H1 (cell line): ENCODE measurements at regions not wholly inside any gene's neighbourhood (a gene's known extent, or its start where the extent isn't known, plus 50 kb on each side); places are given as distances from the start of the nearest gene placed in this dataset.

ENCODE experiments used
- CHD1 ChIP-seq: IDR thresholded peaks from 2 replicates; pipeline ENCODE4 v1.6.1; 2012; ENCODE audit warnings: low read depth, low read length, improper control_type of control experiment
- FOSL1 ChIP-seq: IDR thresholded peaks from 2 replicates; pipeline ENCODE4 v1.6.1; 2011; ENCODE audit warnings: mild to moderate bottlenecking, low read depth, low read length, moderate library complexity; ENCODE audit not compliant: insufficient read depth
- GTF2F1 ChIP-seq: IDR thresholded peaks from 2 replicates; pipeline ENCODE4 v1.6.1; 2012; ENCODE audit warnings: low read depth, low read length, improper control_type of control experiment, borderline replicate concordance
- POLR2A ChIP-seq, 2 experiments: IDR thresholded peaks; 1 replicate in 1 of 2; 2 replicates in 1 of 2; pipeline ENCODE4 v1.6.1; 2011; ENCODE audit warnings: low read depth in 2 of 2, low read length in 2 of 2, mild to moderate bottlenecking in 2 of 2; ENCODE audit errors: control extremely low read depth in 1 of 2
- POLR2AphosphoS5 ChIP-seq: IDR thresholded peaks from 2 replicates; pipeline ENCODE4 v1.6.1; 2011; ENCODE audit warnings: low read depth, low read length
- RBBP5 ChIP-seq: IDR thresholded peaks from 2 replicates; pipeline ENCODE4 v1.7.1; 2012; ENCODE audit warnings: low read depth, mild to moderate bottlenecking, inconsistent platforms, low read length, moderate library complexity, borderline replicate concordance
- TF ChIP-seq, protein P1 (sequence below): fragments of 300-600 bp; sonication (generic); IDR thresholded peaks from 2 replicates; pipeline ENCODE4 v1.7.1; 2012; ENCODE audit warnings: low read length, moderate library complexity, mild to moderate bottlenecking, inconsistent platforms; ENCODE audit not compliant: insufficient replicate concordance

GRCh38 chr18:78605255-78605654 is 374.4 kb upstream of the SALL3 start (continued):
- TF ChIP-seq, protein P1, sequence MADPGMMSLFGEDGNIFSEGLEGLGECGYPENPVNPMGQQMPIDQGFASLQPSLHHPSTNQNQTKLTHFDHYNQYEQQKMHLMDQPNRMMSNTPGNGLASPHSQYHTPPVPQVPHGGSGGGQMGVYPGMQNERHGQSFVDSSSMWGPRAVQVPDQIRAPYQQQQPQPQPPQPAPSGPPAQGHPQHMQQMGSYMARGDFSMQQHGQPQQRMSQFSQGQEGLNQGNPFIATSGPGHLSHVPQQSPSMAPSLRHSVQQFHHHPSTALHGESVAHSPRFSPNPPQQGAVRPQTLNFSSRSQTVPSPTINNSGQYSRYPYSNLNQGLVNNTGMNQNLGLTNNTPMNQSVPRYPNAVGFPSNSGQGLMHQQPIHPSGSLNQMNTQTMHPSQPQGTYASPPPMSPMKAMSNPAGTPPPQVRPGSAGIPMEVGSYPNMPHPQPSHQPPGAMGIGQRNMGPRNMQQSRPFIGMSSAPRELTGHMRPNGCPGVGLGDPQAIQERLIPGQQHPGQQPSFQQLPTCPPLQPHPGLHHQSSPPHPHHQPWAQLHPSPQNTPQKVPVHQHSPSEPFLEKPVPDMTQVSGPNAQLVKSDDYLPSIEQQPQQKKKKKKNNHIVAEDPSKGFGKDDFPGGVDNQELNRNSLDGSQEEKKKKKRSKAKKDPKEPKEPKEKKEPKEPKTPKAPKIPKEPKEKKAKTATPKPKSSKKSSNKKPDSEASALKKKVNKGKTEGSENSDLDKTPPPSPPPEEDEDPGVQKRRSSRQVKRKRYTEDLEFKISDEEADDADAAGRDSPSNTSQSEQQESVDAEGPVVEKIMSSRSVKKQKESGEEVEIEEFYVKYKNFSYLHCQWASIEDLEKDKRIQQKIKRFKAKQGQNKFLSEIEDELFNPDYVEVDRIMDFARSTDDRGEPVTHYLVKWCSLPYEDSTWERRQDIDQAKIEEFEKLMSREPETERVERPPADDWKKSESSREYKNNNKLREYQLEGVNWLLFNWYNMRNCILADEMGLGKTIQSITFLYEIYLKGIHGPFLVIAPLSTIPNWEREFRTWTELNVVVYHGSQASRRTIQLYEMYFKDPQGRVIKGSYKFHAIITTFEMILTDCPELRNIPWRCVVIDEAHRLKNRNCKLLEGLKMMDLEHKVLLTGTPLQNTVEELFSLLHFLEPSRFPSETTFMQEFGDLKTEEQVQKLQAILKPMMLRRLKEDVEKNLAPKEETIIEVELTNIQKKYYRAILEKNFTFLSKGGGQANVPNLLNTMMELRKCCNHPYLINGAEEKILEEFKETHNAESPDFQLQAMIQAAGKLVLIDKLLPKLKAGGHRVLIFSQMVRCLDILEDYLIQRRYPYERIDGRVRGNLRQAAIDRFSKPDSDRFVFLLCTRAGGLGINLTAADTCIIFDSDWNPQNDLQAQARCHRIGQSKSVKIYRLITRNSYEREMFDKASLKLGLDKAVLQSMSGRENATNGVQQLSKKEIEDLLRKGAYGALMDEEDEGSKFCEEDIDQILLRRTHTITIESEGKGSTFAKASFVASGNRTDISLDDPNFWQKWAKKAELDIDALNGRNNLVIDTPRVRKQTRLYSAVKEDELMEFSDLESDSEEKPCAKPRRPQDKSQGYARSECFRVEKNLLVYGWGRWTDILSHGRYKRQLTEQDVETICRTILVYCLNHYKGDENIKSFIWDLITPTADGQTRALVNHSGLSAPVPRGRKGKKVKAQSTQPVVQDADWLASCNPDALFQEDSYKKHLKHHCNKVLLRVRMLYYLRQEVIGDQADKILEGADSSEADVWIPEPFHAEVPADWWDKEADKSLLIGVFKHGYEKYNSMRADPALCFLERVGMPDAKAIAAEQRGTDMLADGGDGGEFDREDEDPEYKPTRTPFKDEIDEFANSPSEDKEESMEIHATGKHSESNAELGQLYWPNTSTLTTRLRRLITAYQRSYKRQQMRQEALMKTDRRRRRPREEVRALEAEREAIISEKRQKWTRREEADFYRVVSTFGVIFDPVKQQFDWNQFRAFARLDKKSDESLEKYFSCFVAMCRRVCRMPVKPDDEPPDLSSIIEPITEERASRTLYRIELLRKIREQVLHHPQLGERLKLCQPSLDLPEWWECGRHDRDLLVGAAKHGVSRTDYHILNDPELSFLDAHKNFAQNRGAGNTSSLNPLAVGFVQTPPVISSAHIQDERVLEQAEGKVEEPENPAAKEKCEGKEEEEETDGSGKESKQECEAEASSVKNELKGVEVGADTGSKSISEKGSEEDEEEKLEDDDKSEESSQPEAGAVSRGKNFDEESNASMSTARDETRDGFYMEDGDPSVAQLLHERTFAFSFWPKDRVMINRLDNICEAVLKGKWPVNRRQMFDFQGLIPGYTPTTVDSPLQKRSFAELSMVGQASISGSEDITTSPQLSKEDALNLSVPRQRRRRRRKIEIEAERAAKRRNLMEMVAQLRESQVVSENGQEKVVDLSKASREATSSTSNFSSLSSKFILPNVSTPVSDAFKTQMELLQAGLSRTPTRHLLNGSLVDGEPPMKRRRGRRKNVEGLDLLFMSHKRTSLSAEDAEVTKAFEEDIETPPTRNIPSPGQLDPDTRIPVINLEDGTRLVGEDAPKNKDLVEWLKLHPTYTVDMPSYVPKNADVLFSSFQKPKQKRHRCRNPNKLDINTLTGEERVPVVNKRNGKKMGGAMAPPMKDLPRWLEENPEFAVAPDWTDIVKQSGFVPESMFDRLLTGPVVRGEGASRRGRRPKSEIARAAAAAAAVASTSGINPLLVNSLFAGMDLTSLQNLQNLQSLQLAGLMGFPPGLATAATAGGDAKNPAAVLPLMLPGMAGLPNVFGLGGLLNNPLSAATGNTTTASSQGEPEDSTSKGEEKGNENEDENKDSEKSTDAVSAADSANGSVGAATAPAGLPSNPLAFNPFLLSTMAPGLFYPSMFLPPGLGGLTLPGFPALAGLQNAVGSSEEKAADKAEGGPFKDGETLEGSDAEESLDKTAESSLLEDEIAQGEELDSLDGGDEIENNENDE, result no peak
- TF ChIP-seq FOSL1 (no peak), CHD1 (no peak), POLR2A (IDR thresholded peaks at IDR 0.05; ENCODE audit: control extremely low read depth in 1 of 2, low read depth in 2 of 2, low read length in 2 of 2) (no peak), POLR2AphosphoS5 (no peak), RBBP5 (no peak), GTF2F1 (no peak)
